ENCODE measurements at regions not wholly inside any gene's neighbourhood (a gene's known extent, or its start where the extent isn't known, plus 50 kb on each side); places are given as distances from the start of the nearest gene placed in this dataset.

DNA sequence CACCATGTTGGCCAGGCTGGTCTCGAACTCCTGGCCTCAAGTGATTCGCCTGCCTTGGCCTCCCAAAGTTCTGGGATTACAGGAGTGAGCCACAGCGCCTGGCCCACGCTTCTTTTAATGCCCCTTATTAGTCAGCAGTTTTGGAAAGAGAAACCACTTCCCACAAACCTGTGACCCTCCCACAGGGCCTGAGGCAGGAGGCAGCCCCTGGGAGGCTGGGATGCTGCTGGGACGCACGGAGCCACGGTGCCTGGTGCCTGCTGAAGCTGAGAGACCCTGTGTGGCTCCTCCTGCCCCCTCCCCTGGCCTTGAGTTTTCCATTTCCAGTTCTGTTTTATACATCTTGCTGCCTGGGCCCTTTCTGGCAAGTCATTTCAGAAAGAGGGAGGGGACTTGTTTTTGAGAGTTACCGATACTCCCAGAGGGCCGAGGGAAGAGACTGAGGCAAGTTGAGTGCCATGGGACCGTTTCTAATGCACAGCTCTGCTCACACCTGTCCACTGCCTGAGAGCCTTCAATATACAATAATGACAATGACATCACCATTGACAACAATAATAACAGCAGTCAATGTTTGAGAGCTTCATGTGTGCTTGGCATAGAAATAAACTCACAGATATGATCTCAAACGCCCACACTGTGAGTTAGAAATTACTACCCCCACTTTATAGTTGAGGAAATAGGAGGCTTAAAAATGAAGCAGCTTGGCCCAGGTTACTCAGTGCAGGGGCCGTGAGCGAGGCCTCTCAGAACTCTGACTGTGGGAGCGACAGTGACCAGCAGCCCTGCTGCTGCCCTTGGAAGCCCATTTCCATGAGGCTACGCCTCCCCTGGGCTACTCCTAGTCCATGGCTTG, 78.1 kb upstream of the YWHAQ start:
- H3K27ac Mint-ChIP-seq: peak overlapping the region; percentile 92
- no peaks in the 10 kb centered on the region for H3K27me3 Mint-ChIP-seq
- H3K4me3 Mint-ChIP-seq: peak overlapping the region; percentile 10
- ATAC-seq: peak; percentile 63
- H3K9me3 Mint-ChIP-seq (ENCODE audit: low read depth): no peaks in the 10 kb centered on the region
- peak; percentile 71 for DNase-seq
- no peaks in the 10 kb centered on the region for H3K36me3 Mint-ChIP-seq (ENCODE audit: low read depth)
- intact Hi-C loops (cut with DNase I, micrococcal nuclease): loop anchor here (1.0 to 5.0 kb wide), 10 partner anchors 30 to 154 kb away; partner anchors contain the start of gene ADAM17 (in 2 of the 2)
- ChIA-PET POLR2A (interaction anchor here (0.7 to 2.1 kb wide), 6 partner anchors 30 to 114 kb away, joined by 3 to 9 read pairs (median 5); partner anchors contain the start of gene YWHAQ), CTCF (interaction anchor here (0.8 kb wide), 2 partner anchors 100 to 1127 kb away, joined by 3 to 5 read pairs; no protein-coding TSS in a partner anchor)
- H3K4me1 Mint-ChIP-seq: peaks cover 56% of the 10 kb centered on the region

DNA sequence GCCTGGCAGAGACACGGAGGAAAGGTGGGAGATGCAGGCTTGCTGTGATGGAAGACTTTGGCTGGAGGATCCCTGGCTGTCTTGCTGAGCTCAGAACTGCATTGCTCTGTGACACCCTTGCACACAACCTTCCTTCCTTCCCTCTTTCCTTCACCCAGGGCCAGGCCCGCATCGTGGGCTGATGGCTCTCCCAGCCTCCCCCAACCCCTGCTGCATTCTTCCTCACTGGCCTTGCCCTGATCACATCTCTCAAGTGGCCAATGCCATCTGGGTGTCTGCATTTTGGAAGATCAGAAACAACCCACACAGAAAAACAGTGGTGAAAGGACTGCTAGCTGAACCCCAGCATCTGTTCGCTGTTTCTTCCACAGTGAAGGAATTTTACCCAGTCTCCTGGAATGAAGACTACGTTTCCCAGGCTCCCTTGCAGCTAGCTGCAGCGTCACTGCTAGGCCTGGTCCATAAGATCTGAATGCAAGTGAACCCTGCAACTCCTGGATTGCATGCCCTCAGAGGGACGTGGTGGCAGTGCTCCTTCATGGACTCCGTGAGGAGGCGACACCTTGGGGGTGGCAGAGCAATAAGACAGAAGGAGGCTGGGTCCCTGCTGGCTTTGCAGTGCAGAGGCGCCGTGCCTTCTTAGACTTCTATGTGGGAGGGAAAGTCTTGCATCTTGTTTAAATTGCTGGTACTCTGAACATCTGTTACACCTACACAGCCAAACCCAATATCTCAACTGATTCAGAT, 78.9 kb upstream of the YWHAQ start:
- intact Hi-C loops (cut with DNase I, micrococcal nuclease): loop anchor here (1.0 to 5.0 kb wide), 12 partner anchors 29 to 217 kb away; partner anchors contain the start of gene ADAM17 (in 2 of the 2)
- Mint-ChIP-seq H3K27ac (peak overlapping the region; percentile 92), H3K4me1 (peaks cover 53% of the 10 kb centered on the region), H3K9me3 (ENCODE audit: low read depth) (no peaks in the 10 kb centered on the region), H3K27me3 (no peaks in the 10 kb centered on the region), H3K4me3 (no peak overlapping the region), H3K36me3 (ENCODE audit: low read depth) (no peaks in the 10 kb centered on the region)
- no peak for ATAC-seq
- CTCF ChIA-PET: interaction anchor here (0.8 kb wide), 2 partner anchors 101 to 1126 kb away, joined by 3 to 5 read pairs; no protein-coding TSS in a partner anchor
- POLR2A ChIA-PET: interaction anchor here (0.7 to 2.1 kb wide), 6 partner anchors 29 to 115 kb away, joined by 3 to 9 read pairs (median 5); partner anchors contain the start of gene YWHAQ
- peak; percentile 45 for DNase-seq

DNA sequence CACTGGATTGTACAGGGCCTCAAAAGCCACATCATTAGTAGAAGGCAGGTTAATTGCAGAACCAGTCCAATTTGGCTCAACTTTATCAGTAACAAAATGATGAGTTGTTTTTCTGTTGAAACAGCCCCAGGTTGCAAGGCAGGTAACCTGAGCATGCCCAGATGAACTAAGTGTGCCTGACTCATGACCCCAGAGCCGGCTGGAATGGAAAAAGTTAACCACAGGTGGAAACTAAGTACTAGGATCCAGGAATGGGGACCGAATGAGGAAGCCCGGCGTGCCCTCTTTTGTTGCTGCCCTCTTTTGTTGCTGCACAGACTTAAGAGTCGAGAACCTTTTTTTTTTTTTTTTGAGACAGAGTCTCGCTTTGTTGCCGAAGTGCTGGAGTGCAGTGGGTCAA, 79.5 kb upstream of the YWHAQ start:
- intact Hi-C loops (cut with DNase I, micrococcal nuclease): loop anchor here in 1 of 2 experiments (1.0 to 5.0 kb wide), 2 partner anchors 79 to 218 kb away; no protein-coding TSS in a partner anchor
- no peaks in the 10 kb centered on the region for H3K27me3 Mint-ChIP-seq
- DNase-seq: peak; percentile 67
- peak; percentile 16 for ATAC-seq
- POLR2A ChIA-PET: interaction anchor here (2.1 kb wide), 1 partner anchor 55 kb away, joined by 7 read pairs; no protein-coding TSS in a partner anchor
- H3K4me3 Mint-ChIP-seq: no peak overlapping the region
- peaks cover 53% of the 10 kb centered on the region for H3K4me1 Mint-ChIP-seq
- no peaks in the 10 kb centered on the region for H3K36me3 Mint-ChIP-seq (ENCODE audit: low read depth)
- CTCF ChIA-PET: interaction anchor here (0.8 kb wide), 1 partner anchor 101 kb away, joined by 5 read pairs; no protein-coding TSS in a partner anchor
- H3K27ac Mint-ChIP-seq: peak overlapping the region; percentile 92
- no peaks in the 10 kb centered on the region for H3K9me3 Mint-ChIP-seq (ENCODE audit: low read depth)

DNA sequence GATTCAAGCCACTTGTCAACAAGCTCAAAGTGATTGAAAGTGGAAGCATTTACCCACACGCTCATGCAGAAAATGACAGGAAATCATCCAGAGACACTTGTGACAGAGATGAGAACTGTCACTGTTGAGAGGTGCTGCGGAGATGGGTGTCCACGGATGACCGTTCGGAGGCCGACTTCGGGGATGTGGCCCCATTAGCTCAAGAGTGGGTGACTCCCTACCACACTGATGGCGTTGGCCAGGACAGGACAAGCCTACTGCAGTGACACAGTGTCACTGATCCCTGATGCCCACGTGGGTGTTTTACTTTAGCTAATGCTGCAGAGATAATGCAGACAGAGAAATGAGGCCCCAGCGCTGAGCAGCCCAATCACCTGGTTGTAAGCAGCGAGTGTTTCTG, 81.5 kb upstream of the YWHAQ start:
- POLR2A ChIA-PET: interaction anchor here (0.5 to 2.2 kb wide), 14 partner anchors 9 to 1031 kb away, joined by 3 to 9 read pairs (median 4); partner anchors contain the start of gene YWHAQ

DNA sequence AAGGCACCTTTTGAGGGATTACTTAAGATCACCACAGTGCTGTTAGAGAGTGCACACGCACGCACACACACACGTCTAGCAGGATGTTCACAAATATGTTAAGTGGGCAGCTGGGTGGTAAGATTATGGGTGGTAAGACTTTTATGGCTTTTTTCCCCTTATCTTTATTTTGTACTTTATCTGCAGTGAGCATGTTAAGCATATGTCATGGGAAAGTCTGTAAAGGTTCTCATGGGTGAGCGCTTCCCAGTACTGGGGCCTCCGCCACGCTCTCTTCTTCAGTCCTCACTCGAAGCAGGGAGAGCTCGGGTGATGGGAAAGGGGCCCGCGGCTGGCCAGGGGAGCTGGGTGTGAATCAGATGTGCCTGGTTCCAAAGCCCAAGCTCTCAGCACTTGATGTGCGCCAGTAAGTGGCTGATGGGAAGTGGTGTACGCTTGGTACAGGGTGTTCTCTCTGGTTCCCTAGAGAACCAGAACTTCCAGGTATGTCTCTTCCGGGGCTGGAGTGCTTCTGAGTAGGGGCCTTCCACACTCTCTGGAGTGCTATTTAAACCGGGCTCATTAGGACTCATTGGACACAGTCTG, 83.9 kb upstream of the YWHAQ start:
- ATAC-seq (no peak), DNase-seq (no peak)
- H3K27me3 Mint-ChIP-seq: no peaks in the 10 kb centered on the region
- no peaks in the 10 kb centered on the region for H3K36me3 Mint-ChIP-seq (ENCODE audit: low read depth)
- ChIA-PET CTCF (interaction anchor here (0.8 kb wide), 1 partner anchor 37 kb away, joined by 3 read pairs; no protein-coding TSS in a partner anchor), POLR2A (interaction anchor here (0.6 to 1.0 kb wide), 2 partner anchors 104 to 106 kb away, joined by 3 read pairs; no protein-coding TSS in a partner anchor)
- no peak overlapping the region for H3K4me3 Mint-ChIP-seq
- peaks cover 35% of the 10 kb centered on the region for H3K4me1 Mint-ChIP-seq
- H3K9me3 Mint-ChIP-seq (ENCODE audit: low read depth): no peaks in the 10 kb centered on the region
- H3K27ac Mint-ChIP-seq: no peak overlapping the region
- intact Hi-C loops (cut with DNase I, micrococcal nuclease): loop anchor here in 1 of 2 experiments (5.0 kb wide), 1 partner anchor 222 kb away; no protein-coding TSS in a partner anchor

More for the DNA sequence above, 81.5 kb upstream of the YWHAQ start:
- peak; percentile 75 for ATAC-seq
- Mint-ChIP-seq H3K4me1 (peaks cover 56% of the 10 kb centered on the region), H3K27me3 (no peaks in the 10 kb centered on the region), H3K4me3 (peak overlapping the region; percentile 9), H3K27ac (peak overlapping the region; percentile 93), H3K36me3 (ENCODE audit: low read depth) (no peaks in the 10 kb centered on the region), H3K9me3 (ENCODE audit: low read depth) (no peaks in the 10 kb centered on the region)
- intact Hi-C loops (cut with DNase I, micrococcal nuclease): loop anchor here (1.0 to 5.0 kb wide), 4 partner anchors 9 to 220 kb away; no protein-coding TSS in a partner anchor
- CTCF ChIA-PET: interaction anchor here (0.6 to 1.8 kb wide), 6 partner anchors 9 to 87 kb away, joined by 3 to 4 read pairs (median 3); no protein-coding TSS in a partner anchor
- peak; percentile 83 for DNase-seq

DNA sequence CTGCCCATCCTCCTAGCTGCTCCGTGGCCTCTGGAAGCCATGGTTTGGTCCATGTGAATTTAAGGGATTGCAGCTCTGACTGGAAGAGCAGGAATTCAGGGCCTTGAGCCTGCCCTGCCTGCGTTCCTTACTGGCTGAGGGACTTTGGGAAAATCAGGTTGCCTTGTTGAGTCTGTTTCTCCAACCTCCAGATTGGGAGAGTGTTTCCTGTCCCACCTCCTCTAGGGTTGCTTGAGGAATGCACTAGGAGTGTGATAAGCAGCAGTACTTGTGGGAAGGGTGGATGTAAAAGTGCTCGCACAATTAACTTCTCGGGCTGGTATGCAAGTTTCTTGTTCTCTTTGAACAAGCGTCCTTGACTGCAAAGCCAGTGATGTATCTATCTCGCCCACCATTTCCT, 84.4 kb upstream of the YWHAQ start:
- DNase-seq: no peak
- intact Hi-C loops (cut with DNase I, micrococcal nuclease): no loop called here
- POLR2A ChIA-PET: no interaction called here
- CTCF ChIA-PET: no interaction called here
- Mint-ChIP-seq H3K27ac (no peak overlapping the region), H3K27me3 (no peaks in the 10 kb centered on the region), H3K4me1 (peaks cover 29% of the 10 kb centered on the region), H3K9me3 (ENCODE audit: low read depth) (no peaks in the 10 kb centered on the region), H3K4me3 (no peak overlapping the region), H3K36me3 (ENCODE audit: low read depth) (no peaks in the 10 kb centered on the region)
- ATAC-seq: no peak

DNA sequence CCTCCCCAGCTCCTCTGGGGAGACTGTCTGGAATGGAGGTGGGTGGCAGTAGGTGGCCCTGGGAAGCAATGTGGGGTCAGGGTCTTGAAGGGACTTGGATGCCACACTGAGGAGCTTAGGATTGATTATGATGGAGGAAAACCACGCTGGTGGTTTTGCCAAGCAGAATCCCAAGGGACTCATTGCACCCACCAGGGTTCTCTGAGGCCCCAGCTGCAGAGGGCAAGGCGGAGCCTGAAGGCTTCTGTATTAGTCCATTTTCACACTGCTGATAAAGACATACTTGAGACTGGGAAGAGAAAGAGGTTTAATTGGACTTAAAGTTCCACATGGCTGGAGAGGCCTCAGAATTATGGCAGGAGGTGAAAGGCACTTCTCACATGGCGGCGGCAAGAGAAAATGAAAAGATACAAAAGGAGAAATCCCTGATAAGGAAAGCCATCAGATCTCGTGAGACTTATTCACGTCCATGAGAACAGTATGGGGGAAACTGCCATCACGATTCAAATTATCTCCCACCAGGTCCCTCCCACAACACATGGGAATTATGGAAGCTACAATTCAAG, 87.2 kb upstream of the YWHAQ start:
- DNase-seq: no peak
- no peak for ATAC-seq
- Mint-ChIP-seq H3K9me3 (ENCODE audit: low read depth) (no peaks in the 10 kb centered on the region), H3K36me3 (ENCODE audit: low read depth) (no peaks in the 10 kb centered on the region), H3K4me1 (peaks cover 3% of the 10 kb centered on the region), H3K4me3 (no peak overlapping the region), H3K27ac (no peak overlapping the region), H3K27me3 (no peaks in the 10 kb centered on the region)
- POLR2A ChIA-PET: no interaction called here
- intact Hi-C loops (cut with DNase I, micrococcal nuclease): no loop called here
- CTCF ChIA-PET: interaction anchor here (0.5 kb wide), 1 partner anchor 84 kb away, joined by 3 read pairs; no protein-coding TSS in a partner anchor

DNA sequence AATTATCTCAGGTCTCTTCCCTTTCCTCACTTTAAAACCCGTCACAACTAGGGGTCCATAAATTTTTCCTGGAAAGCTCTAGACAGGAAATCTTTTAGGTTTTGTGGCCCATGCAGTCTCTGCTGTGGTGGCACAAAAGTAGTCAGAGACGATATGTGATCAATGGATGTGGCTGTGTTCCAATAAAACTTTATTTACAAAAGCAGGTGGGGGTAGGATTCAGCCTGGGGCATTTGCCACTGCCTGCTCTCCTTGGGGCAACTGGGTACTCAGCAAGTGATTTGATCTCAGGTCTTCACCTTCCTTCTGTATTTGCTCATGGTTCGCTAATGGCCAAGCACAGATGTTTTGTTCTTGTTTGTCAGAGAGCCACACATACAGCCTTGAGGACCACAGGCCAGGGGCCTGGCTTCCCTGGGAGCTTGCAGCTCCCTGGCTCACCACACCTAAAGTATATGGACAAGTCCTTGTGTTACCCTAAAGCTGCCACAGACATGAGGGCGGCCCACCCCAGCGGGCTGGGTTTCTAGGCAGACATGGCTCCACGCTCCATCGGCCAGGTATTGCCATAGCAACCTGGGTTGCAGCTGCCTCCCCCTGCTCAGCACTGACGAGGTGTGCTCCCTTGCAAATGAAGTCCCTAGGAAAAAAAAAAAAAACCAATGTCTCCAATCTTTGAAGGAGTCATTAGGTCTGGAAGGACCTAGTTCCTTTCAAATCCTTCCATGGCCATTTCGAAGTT, 89.7 kb upstream of the YWHAQ start:
- H3K9me3 Mint-ChIP-seq (ENCODE audit: low read depth): no peaks in the 10 kb centered on the region
- no peak for DNase-seq
- no peak overlapping the region for H3K27ac Mint-ChIP-seq
- ATAC-seq: no peak
- H3K4me3 Mint-ChIP-seq: no peak overlapping the region
- ChIA-PET CTCF (interaction anchor here (0.7 kb wide), 1 partner anchor 770 kb away, joined by 3 read pairs; no protein-coding TSS in a partner anchor), POLR2A (interaction anchor here (0.5 kb wide), 1 partner anchor 27 kb away, joined by 3 read pairs; no protein-coding TSS in a partner anchor)
- H3K27me3 Mint-ChIP-seq: no peaks in the 10 kb centered on the region
- no peaks in the 10 kb centered on the region for H3K36me3 Mint-ChIP-seq (ENCODE audit: low read depth)
- intact Hi-C loops (cut with DNase I, micrococcal nuclease): no loop called here
- H3K4me1 Mint-ChIP-seq: peaks cover 2% of the 10 kb centered on the region

DNA sequence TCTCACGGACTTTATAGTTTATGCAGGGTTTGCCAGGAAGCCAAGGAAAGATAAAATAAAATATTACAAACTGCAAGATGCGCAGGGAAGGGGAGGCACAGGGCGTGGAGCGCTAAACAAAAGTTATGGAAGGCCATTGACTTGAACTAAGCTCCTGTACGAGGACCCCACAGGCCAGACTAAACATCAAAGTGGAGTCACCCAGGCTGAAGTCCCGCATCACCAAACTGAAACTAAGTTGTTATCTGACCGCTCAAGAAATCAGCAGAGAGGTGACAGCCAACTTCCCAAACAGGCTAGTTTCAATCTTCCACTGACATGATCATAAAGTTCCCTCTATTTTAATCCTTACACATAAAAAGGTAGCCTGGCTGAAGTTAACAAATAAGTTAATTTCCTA, 90.5 kb upstream of the YWHAQ start:
- Mint-ChIP-seq H3K4me1 (no peaks in the 10 kb centered on the region), H3K36me3 (ENCODE audit: low read depth) (no peaks in the 10 kb centered on the region), H3K4me3 (no peak overlapping the region), H3K27ac (no peak overlapping the region), H3K27me3 (no peaks in the 10 kb centered on the region), H3K9me3 (ENCODE audit: low read depth) (no peaks in the 10 kb centered on the region)
- intact Hi-C loops (cut with DNase I, micrococcal nuclease): no loop called here
- ChIA-PET CTCF (no interaction called here), POLR2A (no interaction called here)
- ATAC-seq: no peak
- no peak for DNase-seq

DNA sequence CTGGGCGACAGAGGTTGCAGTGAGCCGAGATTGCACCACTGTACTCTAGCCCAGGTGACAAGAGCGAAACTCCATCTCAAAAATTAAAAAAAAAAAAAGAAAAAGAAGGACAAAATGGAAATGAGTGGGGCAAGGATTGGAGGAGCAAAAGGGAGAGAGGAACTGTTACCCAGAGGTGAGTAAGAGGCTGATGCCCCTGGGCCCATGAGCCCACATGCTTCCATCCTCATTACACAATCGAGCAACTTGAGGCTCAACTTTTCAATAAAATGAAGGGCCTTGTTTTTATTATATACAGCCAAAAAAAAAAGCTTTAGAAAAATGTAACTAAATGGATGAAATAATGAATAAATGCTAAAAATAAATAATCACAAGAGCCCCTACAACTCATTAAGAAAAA, 91.7 kb upstream of the YWHAQ start:
- Mint-ChIP-seq H3K36me3 (ENCODE audit: low read depth) (no peaks in the 10 kb centered on the region), H3K9me3 (ENCODE audit: low read depth) (no peaks in the 10 kb centered on the region), H3K27ac (no peak overlapping the region), H3K4me1 (no peaks in the 10 kb centered on the region), H3K4me3 (no peak overlapping the region), H3K27me3 (no peaks in the 10 kb centered on the region)
- no peak for DNase-seq
- ChIA-PET CTCF (no interaction called here), POLR2A (no interaction called here)
- no peak for ATAC-seq
- intact Hi-C loops (cut with DNase I, micrococcal nuclease): no loop called here
